Thyroid gland (tissue), 4 donors: ENCODE measurements at regions not wholly inside any gene's neighbourhood (a gene's known extent, or its start where the extent isn't known, plus 50 kb on each side); places are given as distances from the start of the nearest gene placed in this dataset.

Source experiments
- DNase-seq, 2 donors: peaks; one replicate each; pipeline ENCODE4 v3.0.0-alpha.2; 2019
- H3K27ac ChIP-seq, 3 donors: fragments of 200-600 bp; sonication (generic); 1 replicate in 2 of 3; 2 replicates in 1 of 3; pipeline ENCODE4 v1.5.1; 2016 to 2019; ENCODE audit warnings: mild to moderate bottlenecking in 1 of 3, moderate library complexity in 1 of 3
- H3K27me3 ChIP-seq: fragments of 200-600 bp; sonication (generic); one replicate; pipeline ENCODE4 v1.5.1; 2019
- H3K36me3 ChIP-seq, 2 donors: fragments of 200-600 bp; sonication (generic); one replicate each; pipeline ENCODE4 v1.5.1; 2016 to 2019
- H3K4me1 ChIP-seq, 2 donors: fragments of 200-600 bp; sonication (generic); one replicate each; pipeline ENCODE4 v1.5.1; 2017 to 2019
- H3K4me3 ChIP-seq, 3 donors: fragments of 200-600 bp; sonication (generic); replicated peaks in 1 of 3; 1 replicate in 2 of 3; 2 replicates in 1 of 3; pipeline ENCODE4 v1.5.1; 2016; ENCODE audit warnings: mild to moderate bottlenecking in 1 of 3
- H3K9me3 ChIP-seq: fragments of 200-600 bp; sonication (generic); one replicate; pipeline ENCODE4 v1.5.1; 2017
- POLR2A ChIP-seq, 2 donors: fragments of 450-650 bp; IDR thresholded peaks; one replicate each; pipeline ENCODE4 v1.6.1; 2017; ENCODE audit warnings: antibody characterized with exemption in 2 of 2, mild to moderate bottlenecking in 2 of 2, moderate library complexity in 1 of 2
- WGBS, 2 donors: methylation state at CpG; one replicate each; pipeline ENCODE4 v1.1.5; 2017; 5-methylcytosine and 5-hydroxymethylcytosine counted together
- intact Hi-C: fragments of 100-400 bp; cut with DNase I; formaldehyde crosslinking; loops from one replicate; pipeline ENCODE4 v1.15.1; 2023
- TF ChIP-seq, protein P1 (sequence below), 6 experiments: fragments of 200-600 bp in 3 of 6; fragments of 450-650 bp in 3 of 6; sonication (generic) in 3 of 6; IDR thresholded peaks; one replicate each; pipeline ENCODE4 v1.5.1; 2016 to 2019; ENCODE audit warnings: antibody characterized with exemption in 6 of 6, mild to moderate bottlenecking in 2 of 6, inconsistent platforms in 1 of 6, moderate library complexity in 1 of 6

DNA sequence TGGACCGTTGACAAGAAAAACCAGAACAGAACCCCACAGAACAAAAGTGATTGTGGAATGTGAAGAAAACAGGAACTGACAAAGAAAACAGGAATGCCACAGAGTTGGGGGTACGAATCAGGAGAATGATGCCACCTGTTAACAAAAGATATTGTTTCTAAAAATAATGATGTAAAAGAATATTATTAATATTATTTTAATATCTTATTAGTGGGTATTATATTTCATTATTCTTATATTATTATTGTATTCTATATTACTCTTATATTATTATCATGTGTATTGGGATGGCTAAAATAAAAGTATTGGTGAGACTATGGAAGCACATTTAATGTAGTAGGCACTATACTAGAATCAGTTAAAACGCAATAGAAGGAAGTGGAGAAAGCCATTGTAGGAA lies 659.0 kb upstream of the PCDH15 start:
- no peaks in the 10 kb centered on the region for H3K4me1 ChIP-seq
- H3K4me3 ChIP-seq = no peak overlapping the region
- no peak for DNase-seq
- 85 to 88% methylated on average over 3 of the region's 3 CpGs for WGBS, 2 donors
- H3K9me3 ChIP-seq = no peaks in the 10 kb centered on the region
- no peaks in the 10 kb centered on the region for H3K27me3 ChIP-seq
- H3K36me3 ChIP-seq = no peaks in the 10 kb centered on the region
- intact Hi-C loops = no loop called here
- H3K27ac ChIP-seq = no peak overlapping the region
- TF ChIP-seq POLR2A (IDR thresholded peaks at IDR 0.05) = no peak
- TF ChIP-seq, protein P1, sequence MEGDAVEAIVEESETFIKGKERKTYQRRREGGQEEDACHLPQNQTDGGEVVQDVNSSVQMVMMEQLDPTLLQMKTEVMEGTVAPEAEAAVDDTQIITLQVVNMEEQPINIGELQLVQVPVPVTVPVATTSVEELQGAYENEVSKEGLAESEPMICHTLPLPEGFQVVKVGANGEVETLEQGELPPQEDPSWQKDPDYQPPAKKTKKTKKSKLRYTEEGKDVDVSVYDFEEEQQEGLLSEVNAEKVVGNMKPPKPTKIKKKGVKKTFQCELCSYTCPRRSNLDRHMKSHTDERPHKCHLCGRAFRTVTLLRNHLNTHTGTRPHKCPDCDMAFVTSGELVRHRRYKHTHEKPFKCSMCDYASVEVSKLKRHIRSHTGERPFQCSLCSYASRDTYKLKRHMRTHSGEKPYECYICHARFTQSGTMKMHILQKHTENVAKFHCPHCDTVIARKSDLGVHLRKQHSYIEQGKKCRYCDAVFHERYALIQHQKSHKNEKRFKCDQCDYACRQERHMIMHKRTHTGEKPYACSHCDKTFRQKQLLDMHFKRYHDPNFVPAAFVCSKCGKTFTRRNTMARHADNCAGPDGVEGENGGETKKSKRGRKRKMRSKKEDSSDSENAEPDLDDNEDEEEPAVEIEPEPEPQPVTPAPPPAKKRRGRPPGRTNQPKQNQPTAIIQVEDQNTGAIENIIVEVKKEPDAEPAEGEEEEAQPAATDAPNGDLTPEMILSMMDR (IDR thresholded peaks at IDR 0.05) = no peak

DNA sequence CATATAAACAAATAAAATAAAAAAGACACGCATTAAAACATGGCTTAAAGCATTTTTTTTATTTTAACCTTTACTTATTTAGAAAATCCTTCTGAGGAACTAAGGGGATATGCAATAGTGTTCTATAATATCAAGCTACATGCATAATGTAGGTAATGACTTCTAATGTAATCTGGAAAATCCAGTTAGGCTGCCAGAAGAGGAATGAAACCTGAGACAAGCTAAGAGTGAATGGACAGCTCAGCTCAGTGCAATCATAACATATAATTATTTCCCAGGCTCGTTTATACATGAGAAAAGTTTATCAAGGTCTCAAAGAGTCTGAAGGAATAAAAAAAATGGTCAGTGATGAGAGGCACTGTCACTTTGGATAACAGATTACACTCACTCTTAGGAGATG lies 649.0 kb upstream of the PCDH15 start:
- H3K4me3 ChIP-seq = no peak overlapping the region
- no peaks in the 10 kb centered on the region for H3K36me3 ChIP-seq
- H3K9me3 ChIP-seq = no peaks in the 10 kb centered on the region
- H3K27ac ChIP-seq = no peak overlapping the region
- DNase-seq = no peak
- no peaks in the 10 kb centered on the region for H3K27me3 ChIP-seq
- no peaks in the 10 kb centered on the region for H3K4me1 ChIP-seq
- TF ChIP-seq, protein P1 (IDR thresholded peaks at IDR 0.05) = no peak
- no peak for TF ChIP-seq POLR2A (IDR thresholded peaks at IDR 0.05)
- intact Hi-C loops = no loop called here
- 58% methylated on average over 2 of the region's 2 CpGs for WGBS, 2 donors

DNA sequence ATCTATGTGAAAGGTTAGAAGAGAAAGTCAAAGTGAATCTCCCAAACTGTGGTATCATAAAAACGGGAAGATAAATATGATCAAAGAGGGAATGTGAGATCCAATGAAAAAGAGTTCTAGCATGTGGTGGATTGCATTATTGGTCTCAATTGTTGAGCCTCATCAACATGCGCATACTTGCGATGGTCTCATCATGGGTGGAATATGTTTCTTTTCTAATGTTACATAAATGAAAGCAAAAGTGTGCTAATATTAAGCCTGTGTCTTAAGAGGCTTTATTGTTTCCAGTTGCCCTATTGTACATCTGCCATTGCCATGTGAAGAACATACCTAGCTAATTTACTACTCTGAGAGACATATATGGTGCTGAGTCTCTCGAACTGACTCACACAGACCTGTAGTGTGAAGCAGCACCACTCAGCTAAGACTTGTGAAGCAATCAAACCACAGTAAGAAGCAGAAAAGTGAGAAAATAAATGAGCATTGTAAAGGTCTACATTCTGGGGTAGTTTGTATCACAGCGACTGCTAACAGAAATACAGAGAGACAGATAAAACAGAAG lies 645.5 kb upstream of the PCDH15 start:
- no peak for DNase-seq
- Histone ChIP-seq H3K4me1 (no peaks in the 10 kb centered on the region), H3K27ac (no peak overlapping the region), H3K36me3 (no peaks in the 10 kb centered on the region), H3K4me3 (no peak overlapping the region), H3K9me3 (no peaks in the 10 kb centered on the region), H3K27me3 (no peaks in the 10 kb centered on the region)
- intact Hi-C loops = no loop called here
- 96 to 97% methylated on average over 5 of the region's 5 CpGs for WGBS, 2 donors
- TF ChIP-seq, protein P1 (IDR thresholded peaks at IDR 0.05) = no peak
- no peak for TF ChIP-seq POLR2A (IDR thresholded peaks at IDR 0.05)

DNA sequence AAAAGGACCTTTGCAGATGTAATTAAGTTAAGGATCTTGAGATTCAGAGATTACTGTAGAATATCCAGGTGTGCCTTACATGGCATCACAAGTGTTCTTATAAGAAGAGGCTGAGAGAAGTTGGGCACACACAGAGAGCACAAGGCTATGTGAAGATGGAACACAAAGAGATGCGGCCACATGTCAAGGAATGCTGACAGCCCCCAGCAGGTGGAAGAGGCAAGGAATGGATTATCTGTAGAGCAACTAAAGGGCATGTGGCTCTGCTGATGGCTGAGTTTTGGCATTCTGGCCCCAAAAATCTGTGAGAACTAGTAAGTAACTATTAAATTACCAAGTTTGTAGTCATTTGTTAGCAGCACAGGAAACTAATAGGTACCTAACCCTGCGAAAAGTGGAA lies 640.7 kb upstream of the PCDH15 start:
- Histone ChIP-seq H3K4me1 (no peaks in the 10 kb centered on the region), H3K4me3 (no peak overlapping the region), H3K36me3 (no peaks in the 10 kb centered on the region), H3K27me3 (no peaks in the 10 kb centered on the region), H3K9me3 (no peaks in the 10 kb centered on the region), H3K27ac (no peak overlapping the region)
- WGBS, 2 donors = 93 to 95% methylated on average over 2 of the region's 2 CpGs
- intact Hi-C loops = no loop called here
- DNase-seq = no peak
- TF ChIP-seq POLR2A (IDR thresholded peaks at IDR 0.05) = no peak
- TF ChIP-seq, protein P1 (IDR thresholded peaks at IDR 0.05) = no peak

DNA sequence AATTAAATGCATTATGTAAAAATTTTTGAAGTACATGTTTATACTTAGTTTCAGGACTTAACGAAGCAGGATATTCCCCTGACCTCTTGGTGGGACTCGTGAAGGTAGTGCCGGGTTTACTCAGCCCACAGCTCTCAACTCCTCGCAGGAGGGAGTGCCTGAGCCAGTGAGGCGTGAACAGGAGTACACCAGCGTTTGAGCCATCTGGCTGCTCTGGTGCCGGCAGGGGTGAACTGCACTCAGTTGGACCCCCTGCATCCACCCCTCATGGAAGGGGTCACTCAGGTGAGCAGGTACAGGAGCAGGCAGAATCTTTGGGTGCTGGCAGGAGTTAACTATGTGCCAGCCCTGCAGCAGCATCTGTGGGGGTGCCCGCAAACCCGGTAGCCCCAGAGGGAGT lies 625.1 kb upstream of the PCDH15 start:
- WGBS, 2 donors = 52 to 61% methylated on average over 7 to 9 of the region's 9 CpGs
- intact Hi-C loops = no loop called here

More for the DNA sequence above, 625.1 kb upstream of the PCDH15 start:
- DNase-seq = peak; percentile 27 to 33
- Histone ChIP-seq H3K27me3 (no peaks in the 10 kb centered on the region), H3K36me3 (no peaks in the 10 kb centered on the region), H3K4me3 (no peak overlapping the region), H3K4me1 (no peaks in the 10 kb centered on the region), H3K9me3 (no peaks in the 10 kb centered on the region), H3K27ac (no peak overlapping the region)
- TF ChIP-seq, protein P1 (IDR thresholded peaks at IDR 0.05) = no peak
- no peak for TF ChIP-seq POLR2A (IDR thresholded peaks at IDR 0.05)
